ENCODE measurements at regions not wholly inside any gene's neighbourhood (a gene's known extent, or its start where the extent isn't known, plus 50 kb on each side); places are given as distances from the start of the nearest gene placed in this dataset.

- Histone ChIP-seq H3K79me2 (ENCODE audit: control insufficient read depth in 1 of 2, insufficient read depth in 2 of 2, low read length in 2 of 2) (no peaks in the 10 kb centered on the region), H3K4me2 (ENCODE audit: insufficient read depth in 1 of 2, low read depth in 2 of 2, low read length in 2 of 2) (no peak overlapping the region), H2BK5ac (ENCODE audit: low read depth, low read length) (no peak overlapping the region), H3K56ac (replicated peaks; ENCODE audit: insufficient read length, low read depth, low read length) (no peak overlapping the region), H3K4me1 (replicated peaks in 1 of 4; ENCODE audit: control insufficient read depth in 3 of 4, insufficient read depth in 4 of 4, low read length in 3 of 4) (peaks cover 0 to 4% (median 0%) of the 10 kb centered on the region in 4 experiments; a peak in 1 of 7 replicates), H3K36me3 (ENCODE audit: control insufficient read depth in 2 of 4, insufficient read depth in 4 of 4, low read length in 3 of 4) (no peaks in the 10 kb centered on the region), H2BK15ac (ENCODE audit: low read length) (no peak overlapping the region), H3K23ac (ENCODE audit: insufficient read length) (no peak overlapping the region), H4K20me1 (replicated peaks in 1 of 2; ENCODE audit: control insufficient read depth in 1 of 2, insufficient read depth in 2 of 2, low read length in 2 of 2) (no peaks in the 10 kb centered on the region), H3K79me1 (ENCODE audit: low read depth, low read length) (no peaks in the 10 kb centered on the region), H3K23me2 (ENCODE audit: low read depth, low read length) (no peaks in the 10 kb centered on the region; the same call in 1 of the 2 replicates), H2AK5ac (ENCODE audit: low read depth, low read length) (no peak overlapping the region), H3K9ac (replicated peaks in 1 of 4; ENCODE audit: extremely low read depth in 1 of 4, low read depth in 3 of 4, low read length in 3 of 4) (no peak overlapping the region), H2BK120ac (replicated peaks; ENCODE audit: low read depth, low read length) (no peak overlapping the region), H2BK20ac (ENCODE audit: low read length) (no peak overlapping the region), H3K4me3 (ENCODE audit: extremely low read depth in 1 of 4, insufficient read depth in 2 of 4, low read depth in 3 of 4, low read length in 4 of 4) (no peak overlapping the region), H4K5ac (ENCODE audit: insufficient read length, low read depth, low read length) (no peak overlapping the region), H2BK12ac (ENCODE audit: low read depth, low read length) (no peak overlapping the region), H4K91ac (replicated peaks; ENCODE audit: insufficient read length, low read length) (no peak overlapping the region), H3K27ac (ENCODE audit: low read depth, low read length) (no peak overlapping the region), H4K8ac (ENCODE audit: extremely low read depth, insufficient read depth, low read length) (no peak overlapping the region), H3K14ac (ENCODE audit: insufficient read length) (no peak overlapping the region), H3K18ac (ENCODE audit: extremely low read depth, low read length) (no peak overlapping the region), H3K4ac (replicated peaks; ENCODE audit: insufficient read length, low read depth, low read length) (no peak overlapping the region), H2AFZ (ENCODE audit: low read length) (no peak overlapping the region), H3K9me3 (ENCODE audit: insufficient read depth in 2 of 2, low read depth in 1 of 2, low read length in 1 of 2) (0 out of 4 replicates have a peak, but pooled peaks cover 0 to 3% of the 10 kb centered on the region in 2 experiments), H3K27me3 (replicated peaks in 1 of 4; ENCODE audit: control insufficient read depth in 3 of 4, extremely low read depth in 1 of 4, insufficient read depth in 3 of 4, low read length in 3 of 4) (no peaks in the 10 kb centered on the region)
- no peak for DNase-seq (ENCODE audit: low read depth in 1 of 2, low spot score in 2 of 2)
- POLR2A ChIA-PET (ENCODE audit: partially characterized antibody): interaction anchor here (1.5 kb wide), 1 partner anchor 10 kb away, joined by 4 read pairs; no protein-coding TSS in a partner anchor
- CTCF ChIA-PET (ENCODE audit: partially characterized antibody): no interaction called here
- FAIRE-seq: no peak
- WGBS, 2 experiments (ENCODE audit: extremely low coverage in 1 of 2, insufficient coverage in 1 of 2, insufficient read length in 1 of 2, insufficient replicate concordance in 2 of 2, low coverage in 1 of 2, low lambda C conversion rate in 2 of 2, missing lambda C conversion rate in 1 of 2): 87% methylated on average over 3 of the region's 3 CpGs; no CpG with 5 or more reads in 1 of the 2 experiments
- no peak for TF ChIP-seq JUN (IDR thresholded peaks at IDR 0.05; ENCODE audit: low read depth, low read length)
- TF ChIP-seq, protein P1, sequence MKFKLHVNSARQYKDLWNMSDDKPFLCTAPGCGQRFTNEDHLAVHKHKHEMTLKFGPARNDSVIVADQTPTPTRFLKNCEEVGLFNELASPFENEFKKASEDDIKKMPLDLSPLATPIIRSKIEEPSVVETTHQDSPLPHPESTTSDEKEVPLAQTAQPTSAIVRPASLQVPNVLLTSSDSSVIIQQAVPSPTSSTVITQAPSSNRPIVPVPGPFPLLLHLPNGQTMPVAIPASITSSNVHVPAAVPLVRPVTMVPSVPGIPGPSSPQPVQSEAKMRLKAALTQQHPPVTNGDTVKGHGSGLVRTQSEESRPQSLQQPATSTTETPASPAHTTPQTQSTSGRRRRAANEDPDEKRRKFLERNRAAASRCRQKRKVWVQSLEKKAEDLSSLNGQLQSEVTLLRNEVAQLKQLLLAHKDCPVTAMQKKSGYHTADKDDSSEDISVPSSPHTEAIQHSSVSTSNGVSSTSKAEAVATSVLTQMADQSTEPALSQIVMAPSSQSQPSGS (IDR thresholded peaks at IDR 0.05; ENCODE audit: low read length): no peak
- no peak for TF ChIP-seq NANOG (IDR thresholded peaks at IDR 0.05; ENCODE audit: insufficient read depth, low read depth, low read length, poor library complexity, severe bottlenecking)
- TF ChIP-seq ZNF274 (IDR thresholded peaks at IDR 0.05; ENCODE audit: borderline replicate concordance, extremely low read depth, low read length): no peak
- TF ChIP-seq YY1 (IDR thresholded peaks at IDR 0.05; ENCODE audit: low read depth, low read length): no peak
- TF ChIP-seq TBP (IDR thresholded peaks at IDR 0.05; ENCODE audit: low read depth, low read length): no peak
- no peak for TF ChIP-seq RFX5 (IDR thresholded peaks at IDR 0.05; ENCODE audit: borderline replicate concordance, low read depth, low read length)
- no peak for TF ChIP-seq RAD21 (IDR thresholded peaks at IDR 0.05 in 1 of 2, conservative IDR thresholded peaks at IDR 0.05 in 1 of 2; ENCODE audit: low read depth in 2 of 2, low read length in 2 of 2)
- TF ChIP-seq KDM4A (IDR thresholded peaks at IDR 0.05; ENCODE audit: low read depth, low read length, severe bottlenecking): no peak
- no peak for TF ChIP-seq HDAC2 (IDR thresholded peaks at IDR 0.05; ENCODE audit: borderline replicate concordance in 1 of 2, low read depth in 2 of 2, low read length in 2 of 2)
- no peak for TF ChIP-seq MAX (IDR thresholded peaks at IDR 0.05)
- no peak for TF ChIP-seq CBX8 (IDR thresholded peaks at IDR 0.05; ENCODE audit: borderline replicate concordance, low read depth, low read length)
Measured at GRCh38 chr10:33074443-33074842, 116.4 kb upstream of the ITGB1 start.

All from H1 (cell line).